K562 (cell line): ENCODE measurements at regions not wholly inside any gene's neighbourhood (a gene's known extent, or its start where the extent isn't known, plus 50 kb on each side); places are given as distances from the start of the nearest gene placed in this dataset.
A peak's percentile ranks its signal among the peaks of the same experiment; 100 is the strongest.

Experiments used
- ATF3 ChIP-seq, 2 experiments: fragments of 450-650 bp in 1 of 2; sonication (generic) in 1 of 2; formaldehyde crosslinking in 1 of 2; IDR thresholded peaks in 1 of 2; conservative IDR thresholded peaks in 1 of 2; 2 replicates each; pipeline versions ENCODE4 v1.6.1 to v1.8.1; 2016 to 2023; ENCODE audit warnings: mild to moderate bottlenecking in 2 of 2, moderate library complexity in 2 of 2, inconsistent platforms in 1 of 2, missing genetic modification reagents in 1 of 2
- BRD4 ChIP-seq: fragments of 200-600 bp; sonication (generic); IDR thresholded peaks from 2 replicates; pipeline ENCODE4 v1.6.1; 2017; ENCODE audit warnings: inconsistent platforms
- CCNT2 ChIP-seq: IDR thresholded peaks from 2 replicates; pipeline ENCODE4 v1.6.1; 2011; ENCODE audit warnings: borderline replicate concordance, low read depth, mild to moderate bottlenecking, moderate library complexity, mixed read lengths, low read length; ENCODE audit not compliant: insufficient read length; ENCODE audit errors: extremely low read depth
- CREM ChIP-seq: IDR thresholded peaks from 2 replicates; pipeline ENCODE4 v1.6.1; 2014; ENCODE audit warnings: antibody characterized with exemption, low read depth
- E2F8 ChIP-seq: fragments of 450-650 bp; IDR thresholded peaks from 2 replicates; pipeline ENCODE4 v1.7.1; 2018; ENCODE audit warnings: mild to moderate bottlenecking, low read depth; ENCODE audit not compliant: partially characterized antibody
- ETS1 ChIP-seq: conservative IDR thresholded peaks from 2 replicates; pipeline ENCODE4 v1.6.1; 2011; ENCODE audit warnings: low read depth, mild to moderate bottlenecking, low read length; ENCODE audit not compliant: control insufficient read depth
- HLTF ChIP-seq: fragments of 450-650 bp; IDR thresholded peaks from 2 replicates; pipeline ENCODE4 v1.6.1; 2016
- NELFE ChIP-seq: IDR thresholded peaks from 2 replicates; pipeline ENCODE4 v1.6.1; 2011; ENCODE audit warnings: mild to moderate bottlenecking; ENCODE audit not compliant: insufficient read depth, insufficient read length
- NFYB ChIP-seq: IDR thresholded peaks from 2 replicates; pipeline ENCODE4 v1.6.1; 2011; ENCODE audit warnings: mild to moderate bottlenecking, moderate library complexity; ENCODE audit not compliant: insufficient read length; ENCODE audit errors: extremely low read depth
- PCBP2 ChIP-seq: fragments of 200-400 bp; formaldehyde crosslinking; IDR thresholded peaks from 2 replicates; pipeline ENCODE4 v1.6.1; 2018; ENCODE audit warnings: low read length, low read depth, mild to moderate bottlenecking, moderate library complexity; ENCODE audit not compliant: poor library complexity, severe bottlenecking
- PURB ChIP-seq: sonication (generic); formaldehyde crosslinking; IDR thresholded peaks from 2 replicates; pipeline ENCODE4 v1.9.0; 2021; ENCODE audit warnings: low read depth, mild to moderate bottlenecking, missing genetic modification reagents
- SNIP1 ChIP-seq: fragments of 450-650 bp; IDR thresholded peaks from 2 replicates; pipeline ENCODE4 v1.7.1; 2017; ENCODE audit warnings: low read depth, mild to moderate bottlenecking
- SRF ChIP-seq, 2 experiments: fragments of 250-450, 450-650 bp in 1 of 2; sonication (Bioruptor Pico) in 1 of 2; sonication (generic) in 1 of 2; formaldehyde crosslinking; IDR thresholded peaks; 2 replicates each; pipeline versions ENCODE4 v1.5.0 to v1.5.1; 2020 to 2022; ENCODE audit warnings: mild to moderate bottlenecking in 1 of 2, missing genetic modification reagents in 1 of 2
- TEAD2 ChIP-seq: fragments of 450-650 bp; IDR thresholded peaks from 2 replicates; pipeline ENCODE4 v1.6.1; 2016; ENCODE audit warnings: missing genetic modification characterization, control low read depth, missing compliant biosample characterization
- YY1 ChIP-seq, 3 experiments: IDR thresholded peaks; 2 replicates each; pipeline ENCODE4 v1.6.1; 2011; ENCODE audit warnings: low read length in 2 of 3, mild to moderate bottlenecking in 2 of 3, moderate library complexity in 2 of 3, borderline replicate concordance in 1 of 3, control low read depth in 1 of 3, low read depth in 1 of 3; ENCODE audit not compliant: insufficient read depth in 3 of 3, insufficient replicate concordance in 2 of 3, control insufficient read depth in 1 of 3, insufficient read length in 1 of 3; ENCODE audit errors: extremely low read depth in 1 of 3
- ZBTB7A ChIP-seq: IDR thresholded peaks from 2 replicates; pipeline ENCODE4 v1.6.1; 2011; ENCODE audit warnings: low read depth, mild to moderate bottlenecking, low read length, moderate library complexity, borderline replicate concordance; ENCODE audit not compliant: control insufficient read depth
- ZNF124 ChIP-seq: sonication (generic); formaldehyde crosslinking; IDR thresholded peaks from 2 replicates; pipeline ENCODE4 v1.8.1; 2022; ENCODE audit warnings: missing genetic modification reagents
- ZNF280B ChIP-seq: fragments of 250-450 bp; sonication (Bioruptor Pico); IDR thresholded peaks from 2 replicates; pipeline ENCODE4 v1.5.1; 2021; ENCODE audit warnings: mild to moderate bottlenecking

GRCh38 chr15:58331913-58332675, 99.7 kb upstream of the LIPC start (continued):
- TF ChIP-seq E2F8 = no peak
- TF ChIP-seq PCBP2 = no peak
- peak; percentile 43 for TF ChIP-seq ETS1
- peak in 2 of 3 experiments; percentile 18 to 78 for TF ChIP-seq YY1 (IDR thresholded peaks at IDR 0.05; ENCODE audit: borderline replicate concordance in 1 of 3, control insufficient read depth in 1 of 3, extremely low read depth in 1 of 3, insufficient read depth in 3 of 3, insufficient read length in 1 of 3, insufficient replicate concordance in 2 of 3, low read depth in 1 of 3, low read length in 2 of 3)
- no peak; a peak in 1 of 4 replicates for TF ChIP-seq SRF (CRISPR knock-in tag; IDR thresholded peaks at IDR 0.05)
- no peak for TF ChIP-seq NELFE
- TF ChIP-seq CREM = peak; percentile 91
- TF ChIP-seq ZNF280B (CRISPR knock-in tag) = no peak
- no peak for TF ChIP-seq ZNF124 (CRISPR knock-in tag)
- no peak; the same call in 1 of the 2 replicates for TF ChIP-seq BRD4
- peak; percentile 69; the same call in 1 of the 2 replicates for TF ChIP-seq ZBTB7A
- no peak for TF ChIP-seq HLTF
- peak; percentile 100 for TF ChIP-seq ATF3 (IDR thresholded peaks at IDR 0.05)
- peak; percentile 100 for TF ChIP-seq ATF3 (CRISPR knock-in tag; conservative IDR thresholded peaks at IDR 0.05)
- TF ChIP-seq SNIP1 = no peak
- no peak for TF ChIP-seq PURB (CRISPR knock-in tag)
- TF ChIP-seq TEAD2 (tag) = no peak; the same call in 1 of the 2 replicates
- TF ChIP-seq NFYB = peak; percentile 51
- peak; percentile 87 for TF ChIP-seq CCNT2
